Adrenal gland (tissue), 5 donors: ENCODE measurements at regions not wholly inside any gene's neighbourhood (a gene's known extent, or its start where the extent isn't known, plus 50 kb on each side); places are given as distances from the start of the nearest gene placed in this dataset.

Experiments
- POLR2A ChIP-seq, 2 donors: fragments of 450-650 bp; IDR thresholded peaks; one replicate each; pipeline ENCODE4 v1.6.1; 2017; ENCODE audit warnings: antibody characterized with exemption in 2 of 2, mild to moderate bottlenecking in 2 of 2, moderate library complexity in 1 of 2
- TF ChIP-seq, protein P1 (sequence below), 6 experiments: fragments of 450-650 bp in 4 of 6; fragments of 200-600 bp in 2 of 6; sonication (generic) in 1 of 6; IDR thresholded peaks; 1 replicate in 5 of 6; 2 replicates in 1 of 6; pipeline versions ENCODE4 v1.5.1 to v1.8.0; 2016 to 2021; ENCODE audit warnings: antibody characterized with exemption in 6 of 6, mild to moderate bottlenecking in 2 of 6, moderate library complexity in 1 of 6
- donor health status: DM: no; HTN: no; CAD: no.

DNA sequence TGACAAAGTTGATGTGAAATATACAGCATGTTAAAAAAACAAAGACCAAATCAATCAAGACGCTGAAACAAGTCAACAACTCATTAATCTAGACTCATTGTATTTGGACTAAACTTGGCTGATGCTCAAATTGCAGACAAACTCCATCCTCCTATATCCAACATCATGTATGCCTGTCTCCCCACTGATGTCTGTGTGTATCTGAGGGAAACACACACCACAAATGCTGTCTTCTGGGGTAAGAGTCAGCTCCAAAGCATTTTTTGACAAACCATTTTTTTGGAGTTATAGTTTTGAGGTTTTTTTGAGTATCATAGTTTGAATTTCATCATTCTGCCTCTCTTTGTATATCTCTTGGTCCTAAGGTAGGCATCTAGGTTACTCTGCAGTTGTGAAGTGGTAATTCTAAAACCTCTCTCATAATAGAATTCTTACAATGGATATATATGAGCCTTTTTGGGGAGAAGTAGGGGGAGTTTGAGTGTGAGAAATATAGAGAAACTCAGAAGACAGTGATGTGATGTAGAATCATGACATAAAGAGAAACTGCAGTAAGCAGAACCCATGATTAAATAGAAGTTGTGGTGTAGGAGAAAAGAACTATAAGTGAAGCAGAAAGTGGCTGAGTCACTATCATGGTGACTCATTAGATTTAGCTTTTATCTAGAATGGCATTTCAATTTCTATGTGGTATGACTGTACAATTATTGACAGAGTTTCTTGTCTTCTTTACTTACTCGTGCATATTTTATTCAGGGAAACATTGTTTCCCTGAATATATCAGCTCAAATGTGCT is 1531.1 kb upstream of the LRRTM3 start:
- TF ChIP-seq, protein P1, sequence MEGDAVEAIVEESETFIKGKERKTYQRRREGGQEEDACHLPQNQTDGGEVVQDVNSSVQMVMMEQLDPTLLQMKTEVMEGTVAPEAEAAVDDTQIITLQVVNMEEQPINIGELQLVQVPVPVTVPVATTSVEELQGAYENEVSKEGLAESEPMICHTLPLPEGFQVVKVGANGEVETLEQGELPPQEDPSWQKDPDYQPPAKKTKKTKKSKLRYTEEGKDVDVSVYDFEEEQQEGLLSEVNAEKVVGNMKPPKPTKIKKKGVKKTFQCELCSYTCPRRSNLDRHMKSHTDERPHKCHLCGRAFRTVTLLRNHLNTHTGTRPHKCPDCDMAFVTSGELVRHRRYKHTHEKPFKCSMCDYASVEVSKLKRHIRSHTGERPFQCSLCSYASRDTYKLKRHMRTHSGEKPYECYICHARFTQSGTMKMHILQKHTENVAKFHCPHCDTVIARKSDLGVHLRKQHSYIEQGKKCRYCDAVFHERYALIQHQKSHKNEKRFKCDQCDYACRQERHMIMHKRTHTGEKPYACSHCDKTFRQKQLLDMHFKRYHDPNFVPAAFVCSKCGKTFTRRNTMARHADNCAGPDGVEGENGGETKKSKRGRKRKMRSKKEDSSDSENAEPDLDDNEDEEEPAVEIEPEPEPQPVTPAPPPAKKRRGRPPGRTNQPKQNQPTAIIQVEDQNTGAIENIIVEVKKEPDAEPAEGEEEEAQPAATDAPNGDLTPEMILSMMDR (IDR thresholded peaks at IDR 0.05), result no peak
- TF ChIP-seq POLR2A (IDR thresholded peaks at IDR 0.05), result no peak
